HG02610 (cell line): ENCODE measurements at regions not wholly inside any gene's neighbourhood (a gene's known extent, or its start where the extent isn't known, plus 50 kb on each side); places are given as distances from the start of the nearest gene placed in this dataset.

Experiments
- ATAC-seq: cut with Tn5 transposase; IDR thresholded peaks from one replicate; pipeline ENCODE4 v1.9.1; 2021; ENCODE audit warnings: mild to moderate bottlenecking, moderate library complexity; ENCODE audit not compliant: unreplicated experiment

DNA sequence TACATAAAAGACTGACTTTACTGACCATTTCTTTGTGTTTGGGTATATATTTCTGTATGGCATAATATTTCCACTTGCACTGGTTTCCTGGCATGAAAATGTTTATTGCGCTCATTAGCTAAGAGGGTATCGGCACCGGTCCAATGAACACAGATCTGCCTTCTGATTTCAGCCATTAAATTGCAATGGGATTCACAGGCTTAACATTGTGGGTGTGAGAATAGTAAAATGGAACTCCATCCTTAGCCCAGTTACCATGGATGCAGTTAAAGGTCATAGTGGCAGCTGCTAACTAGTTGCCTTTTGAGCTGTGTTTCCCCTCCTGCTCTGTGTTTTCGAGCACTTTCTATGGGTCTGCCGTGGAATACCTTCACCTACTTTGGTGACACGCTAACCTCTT is 352.6 kb upstream of the POU3F3 start:
- ATAC-seq, result no peak

DNA sequence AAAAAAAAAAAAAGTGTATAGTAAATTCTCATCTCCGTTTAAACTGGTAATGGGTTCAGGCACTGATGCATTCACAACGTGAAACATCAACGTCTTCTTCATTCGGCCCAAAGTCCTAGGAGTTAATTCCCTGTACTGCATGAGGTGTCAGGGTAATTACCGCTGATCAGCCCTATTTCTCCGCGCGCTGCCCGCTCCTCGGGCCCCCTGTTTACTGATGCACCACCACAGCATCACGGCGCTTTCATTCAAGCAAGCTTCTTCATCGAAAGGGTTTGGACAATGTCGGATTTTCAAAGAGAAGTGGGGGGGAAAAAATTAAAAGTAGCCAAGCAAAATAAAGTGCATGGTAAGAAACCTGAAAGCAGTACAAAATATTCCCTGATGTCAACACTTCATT is 352.0 kb upstream of the POU3F3 start:
- no peak for ATAC-seq

DNA sequence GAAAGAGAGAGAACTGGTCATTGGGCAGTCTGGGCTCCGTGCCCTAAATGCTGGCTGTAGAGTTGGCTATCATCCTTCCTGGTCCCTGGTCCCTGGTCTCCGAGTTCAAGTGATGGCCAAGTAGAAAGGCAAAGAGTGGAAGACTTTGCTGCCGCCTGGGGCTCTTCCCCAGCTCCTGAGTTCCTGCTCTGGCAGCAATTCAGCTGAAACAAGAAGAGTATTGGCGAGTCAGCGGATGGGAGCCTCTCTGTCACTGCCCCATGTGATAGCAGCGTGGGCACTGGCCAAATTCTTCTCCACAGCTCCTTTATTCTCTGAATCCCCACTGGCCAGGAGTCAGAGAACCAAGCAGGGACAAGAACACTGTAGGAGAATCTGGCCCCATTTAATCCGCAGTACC is 351.0 kb upstream of the POU3F3 start:
- no peak for ATAC-seq

DNA sequence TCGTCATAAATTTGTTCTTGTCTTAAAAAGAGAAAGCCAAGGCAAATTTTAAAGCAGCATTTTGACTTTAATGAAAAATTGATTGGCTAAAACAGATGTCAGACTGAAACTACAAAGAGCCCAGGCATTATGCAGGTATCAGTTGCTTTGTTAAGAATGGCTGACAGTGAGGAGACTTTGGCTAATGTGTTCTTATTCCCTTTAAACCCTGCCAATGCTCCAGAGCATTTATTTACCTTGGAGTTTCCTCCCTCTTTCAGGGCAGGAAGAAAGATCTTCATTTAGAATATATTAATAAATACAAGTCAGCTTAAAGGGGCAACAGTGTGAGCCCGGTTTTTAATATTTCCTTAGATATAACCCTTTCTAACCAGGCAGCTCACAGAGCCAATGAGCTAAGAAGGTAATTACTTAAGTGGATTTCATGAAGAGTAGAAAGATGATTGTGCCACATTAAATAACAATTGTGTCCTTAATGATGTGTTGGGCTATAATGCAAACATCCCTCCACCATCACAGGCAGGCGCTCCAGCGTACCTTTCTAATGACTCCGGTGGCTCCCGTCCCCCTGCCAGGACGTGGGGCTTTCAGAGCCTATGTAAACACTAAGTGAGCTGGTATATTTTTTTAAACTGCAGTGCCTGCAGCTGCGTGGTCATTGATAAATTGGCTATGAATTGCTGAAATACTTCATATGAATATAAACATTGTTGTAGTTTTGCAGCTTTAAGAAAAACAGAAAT is 349.4 kb upstream of the POU3F3 start:
- ATAC-seq, result no peak

DNA sequence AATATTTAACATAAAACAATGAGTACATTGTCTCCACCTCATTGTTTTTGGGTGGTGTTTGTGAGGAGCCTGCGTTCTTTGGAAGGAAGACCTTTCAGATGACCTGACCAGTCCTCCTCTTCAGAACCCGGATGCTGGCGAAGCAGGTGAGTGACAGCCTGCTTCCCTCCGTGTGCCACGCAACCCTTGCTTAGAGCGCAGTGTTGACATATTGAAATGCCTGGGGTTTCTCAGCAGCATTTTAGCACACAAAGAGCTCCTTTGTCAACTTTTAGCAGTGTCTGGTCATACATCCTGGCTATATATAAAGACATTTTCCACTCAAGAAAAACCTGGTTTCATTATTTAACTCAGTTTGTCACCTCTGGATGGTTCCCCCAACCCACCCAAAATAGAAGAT is 335.7 kb upstream of the POU3F3 start:
- ATAC-seq, result no peak

DNA sequence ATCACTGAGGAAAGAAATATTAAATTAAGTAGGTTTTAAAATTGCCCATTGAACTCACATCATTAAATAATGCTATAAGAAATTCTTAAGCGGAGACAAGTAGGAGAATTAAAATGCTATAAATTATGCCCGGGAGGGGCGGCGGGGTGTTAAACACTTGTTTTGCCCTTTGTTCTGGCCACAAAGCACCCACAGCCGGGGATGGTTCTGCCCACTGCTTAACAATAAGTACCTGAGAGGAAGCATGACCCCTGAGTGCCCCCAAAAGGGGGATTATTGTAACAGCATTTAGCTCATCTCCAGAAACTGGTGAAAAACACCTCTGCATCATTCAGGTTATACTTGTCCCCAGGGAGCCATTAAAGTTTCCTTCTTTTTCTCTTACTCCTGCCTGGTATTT is 332.7 kb upstream of the POU3F3 start:
- no peak for ATAC-seq

DNA sequence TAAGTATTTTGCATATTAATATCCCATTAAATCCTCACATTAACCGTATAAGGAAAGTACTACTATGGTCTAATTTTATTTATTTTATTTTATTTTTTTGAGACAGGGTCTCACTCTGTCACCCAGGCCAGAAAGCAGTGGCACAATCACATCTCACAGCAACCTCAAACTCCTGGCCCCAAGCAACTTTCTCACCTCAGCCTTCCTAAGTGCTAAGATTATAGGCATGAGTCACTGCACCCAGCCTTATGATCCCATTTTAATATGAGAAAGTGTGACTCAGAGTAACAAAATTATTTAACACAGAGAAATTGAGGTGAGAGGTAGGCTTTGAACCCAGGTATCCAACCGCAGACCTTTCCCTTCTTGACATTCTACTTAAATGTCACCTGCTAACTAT is 330.0 kb upstream of the POU3F3 start:
- ATAC-seq, result no peak

DNA sequence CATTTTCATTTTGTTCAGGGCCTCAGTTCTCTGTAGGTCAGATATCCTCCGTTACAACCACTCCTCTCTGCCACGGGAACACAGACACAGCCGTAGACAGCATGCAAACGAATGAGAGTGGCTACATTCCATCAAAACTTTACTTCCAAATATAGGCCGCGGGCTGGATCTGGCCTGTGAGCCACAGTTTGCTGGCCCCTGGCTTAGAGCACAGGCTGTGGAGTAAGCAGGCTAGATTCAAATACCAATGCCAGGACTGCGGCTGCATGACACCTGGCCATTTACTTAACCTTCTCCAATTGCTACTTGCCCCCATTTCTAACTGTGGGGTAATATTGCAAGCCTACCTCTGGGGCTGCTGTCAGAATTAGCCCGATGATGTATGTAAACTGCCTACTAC is 325.8 kb upstream of the POU3F3 start:
- ATAC-seq, result no peak

DNA sequence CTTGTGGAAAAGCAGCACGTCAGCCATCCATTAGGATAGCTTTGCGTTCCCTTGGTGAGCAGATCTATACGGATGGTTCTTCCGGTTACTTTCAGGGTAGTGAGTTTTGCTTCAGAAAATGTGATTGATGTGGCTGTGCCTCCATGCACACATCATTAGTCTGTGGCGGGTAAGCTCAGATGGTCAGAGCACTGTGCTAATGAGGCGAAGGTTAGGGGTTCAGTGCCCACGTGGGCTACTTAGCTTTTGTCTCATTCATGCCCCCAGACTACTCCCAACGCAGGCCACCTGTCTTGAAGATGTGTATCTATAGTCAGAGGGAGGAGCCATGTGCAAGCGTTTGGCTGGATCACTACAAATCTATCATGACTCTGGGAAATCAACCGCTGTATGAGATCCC is 322.8 kb upstream of the POU3F3 start:
- no peak for ATAC-seq

DNA sequence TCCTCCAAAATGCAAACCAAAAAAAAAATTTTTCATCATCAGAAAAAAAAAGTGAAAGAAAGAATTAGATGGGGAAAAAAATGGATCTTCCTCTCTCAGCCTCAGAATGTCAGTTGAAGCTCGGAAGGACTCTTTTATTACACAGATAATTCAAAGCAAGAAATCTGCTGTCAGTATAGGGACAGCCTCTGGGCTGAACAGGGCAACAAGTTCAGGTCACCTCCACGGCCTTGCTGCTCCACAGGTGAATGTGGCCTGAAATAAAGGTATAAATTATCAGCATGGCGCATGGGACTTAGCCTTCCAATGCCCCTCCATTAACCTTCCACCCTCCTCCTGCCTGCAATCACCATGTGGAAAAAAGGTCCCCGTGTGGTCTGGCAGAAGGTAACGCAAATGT is 316.8 kb upstream of the POU3F3 start:
- ATAC-seq, result no peak

DNA sequence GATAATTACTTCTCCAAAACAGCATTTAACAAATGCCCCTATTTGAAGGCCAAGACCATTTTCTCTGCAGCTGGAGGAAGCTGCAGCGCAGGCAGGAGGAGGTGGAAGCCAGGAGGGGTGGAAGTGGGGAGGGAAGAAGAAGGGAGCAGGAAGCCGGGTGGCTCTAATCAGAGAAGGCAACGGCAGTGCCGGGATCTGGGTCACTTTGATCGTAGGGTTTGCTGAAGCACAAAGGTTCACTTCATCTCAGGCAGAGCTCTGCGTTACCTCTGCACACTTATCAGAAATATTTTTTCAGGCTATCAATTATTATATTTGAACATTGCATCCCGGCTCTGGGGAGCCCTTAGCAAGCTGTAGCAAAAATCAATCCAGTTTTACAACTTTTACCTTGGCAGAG is 315.8 kb upstream of the POU3F3 start:
- no peak for ATAC-seq

DNA sequence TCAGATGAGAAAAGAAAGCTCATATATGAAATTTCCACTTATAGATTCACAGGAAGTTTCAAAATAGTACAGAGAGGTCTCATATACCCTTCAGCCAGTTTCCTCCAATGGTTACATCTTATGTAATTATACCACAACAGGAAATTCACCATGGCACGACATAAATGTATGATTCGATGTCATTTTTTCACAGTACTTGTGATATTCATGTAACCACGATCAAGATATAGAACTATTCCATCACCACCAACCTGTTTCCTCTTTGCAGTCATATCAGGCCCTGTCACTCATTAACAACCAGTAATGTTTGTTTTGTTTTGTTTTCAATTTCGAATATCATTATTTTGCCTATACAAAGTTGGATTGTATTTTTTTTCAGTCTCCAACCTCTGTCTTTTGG is 314.3 kb upstream of the POU3F3 start:
- no peak for ATAC-seq

DNA sequence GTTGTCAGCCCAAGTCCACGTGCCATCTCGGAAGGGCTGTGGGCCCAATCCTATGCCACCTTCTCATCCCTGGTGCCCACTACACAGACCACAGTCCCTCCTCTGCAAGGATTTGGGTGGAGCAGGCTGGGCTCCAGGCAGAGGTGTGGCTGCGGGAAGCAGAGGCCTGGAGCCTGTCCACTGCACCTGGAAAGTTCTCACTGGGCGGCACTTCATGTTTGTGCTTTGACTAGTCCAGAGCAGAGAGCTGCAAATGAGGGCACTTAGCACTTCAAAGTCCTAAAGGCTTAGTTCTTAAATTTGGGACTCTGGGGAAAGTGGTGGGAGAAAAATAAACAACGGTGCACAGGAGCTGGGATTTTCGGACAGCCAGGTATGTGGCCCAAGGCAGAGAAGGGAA is 308.9 kb upstream of the POU3F3 start:
- ATAC-seq, result no peak

DNA sequence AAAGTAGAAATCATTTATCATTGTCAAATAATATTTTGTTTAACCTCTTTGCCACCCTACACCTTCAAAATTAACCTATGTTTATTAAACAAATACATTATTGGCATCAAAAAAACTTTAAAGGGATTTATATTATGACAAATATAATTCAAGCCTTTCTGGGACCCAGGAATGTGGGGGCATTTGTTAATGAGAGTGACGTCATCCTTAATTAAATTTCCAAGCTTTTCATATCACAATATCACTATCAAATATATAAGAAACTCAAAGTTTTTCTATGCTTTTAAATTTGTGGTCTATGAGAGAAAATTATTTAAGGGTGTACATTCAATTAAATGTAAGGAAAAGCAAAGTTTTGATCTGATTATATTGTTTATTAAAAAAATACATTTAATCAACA is 307.4 kb upstream of the POU3F3 start:
- ATAC-seq, result no peak

DNA sequence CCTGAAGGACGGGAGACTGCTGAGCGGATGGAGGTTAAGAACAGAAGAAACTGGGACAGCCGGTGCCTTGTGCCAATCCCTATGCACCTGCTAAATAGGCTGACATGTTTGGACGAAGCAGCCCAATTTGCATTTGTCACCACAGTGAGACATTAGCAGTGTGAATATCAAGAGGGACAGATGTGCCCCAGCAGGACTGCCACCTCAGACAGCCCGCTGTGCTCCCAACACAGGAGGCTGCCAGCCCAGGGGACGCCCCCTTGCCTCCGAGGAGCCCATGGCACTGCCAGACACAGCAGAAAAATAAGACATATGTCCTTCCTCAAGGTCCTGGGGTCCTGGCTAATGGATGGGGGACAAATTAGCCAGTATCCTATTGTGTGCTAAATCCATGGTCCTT is 306.7 kb upstream of the POU3F3 start:
- ATAC-seq, result no peak

DNA sequence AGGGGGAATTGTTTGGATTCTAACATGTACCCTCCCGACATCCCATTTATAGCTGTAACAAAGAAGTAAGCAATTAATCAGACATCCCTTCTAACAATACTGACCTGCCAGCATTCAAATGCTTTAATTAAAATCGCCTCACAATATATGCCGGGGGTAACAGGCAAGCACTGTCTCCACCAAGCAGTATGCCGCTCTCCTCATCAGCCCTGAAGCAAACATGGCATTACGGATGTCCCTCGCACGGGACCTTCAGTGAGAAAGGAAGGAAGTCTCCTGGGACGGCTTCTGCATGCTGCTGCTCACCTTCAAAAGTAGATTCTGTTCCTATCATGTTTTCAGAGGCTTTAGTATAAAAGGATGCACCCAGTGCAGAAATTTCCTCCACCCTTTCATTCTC is 292.7 kb upstream of the POU3F3 start:
- ATAC-seq, result no peak

DNA sequence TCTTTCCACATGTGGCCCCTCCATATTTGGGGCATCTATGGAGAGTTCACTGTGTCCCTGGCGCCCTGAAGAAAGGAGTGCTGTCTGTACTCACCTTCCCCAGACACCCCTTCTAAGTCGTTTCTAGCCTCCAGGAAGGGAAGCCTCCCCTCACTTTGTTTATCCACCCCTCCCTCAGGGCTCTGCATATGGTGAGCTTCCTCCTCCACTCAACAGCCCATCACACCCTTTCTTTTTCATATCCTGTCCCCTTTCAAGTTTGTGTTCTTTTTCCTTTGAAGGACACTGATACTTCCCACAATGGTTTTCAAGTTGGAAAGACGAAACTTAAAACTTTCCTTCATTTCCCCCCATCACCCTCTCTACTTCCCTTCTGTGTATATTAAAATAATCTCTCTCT is 291.4 kb upstream of the POU3F3 start:
- ATAC-seq, result no peak

DNA sequence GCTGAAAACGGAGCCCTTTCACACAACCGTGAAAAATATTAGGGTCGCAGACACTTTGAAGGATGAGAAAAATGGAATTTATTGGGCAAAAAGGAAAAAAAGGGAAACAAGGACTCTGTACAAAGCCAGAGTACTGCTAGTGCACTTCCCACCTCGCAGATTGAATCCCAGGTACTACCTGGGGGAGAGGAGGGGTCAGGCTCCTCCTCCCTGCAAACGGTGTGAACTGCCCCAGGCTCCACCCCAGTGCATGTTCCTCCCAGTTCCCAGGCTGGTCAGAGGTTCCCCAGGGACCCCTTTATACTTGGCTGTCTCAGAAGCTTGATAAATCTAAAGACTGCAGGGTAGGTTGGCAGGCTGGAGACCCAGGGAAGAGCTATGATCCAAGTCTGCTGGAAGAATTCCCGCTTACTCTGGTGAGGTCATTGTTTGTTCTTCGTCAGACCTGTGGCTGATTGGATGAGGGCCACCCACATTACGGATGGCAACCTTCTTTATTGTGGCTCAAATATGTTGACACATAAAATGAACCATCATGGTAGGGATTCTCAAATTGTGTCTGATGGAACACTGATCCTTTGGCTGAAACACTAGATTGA is 290.4 kb upstream of the POU3F3 start:
- no peak for ATAC-seq

DNA sequence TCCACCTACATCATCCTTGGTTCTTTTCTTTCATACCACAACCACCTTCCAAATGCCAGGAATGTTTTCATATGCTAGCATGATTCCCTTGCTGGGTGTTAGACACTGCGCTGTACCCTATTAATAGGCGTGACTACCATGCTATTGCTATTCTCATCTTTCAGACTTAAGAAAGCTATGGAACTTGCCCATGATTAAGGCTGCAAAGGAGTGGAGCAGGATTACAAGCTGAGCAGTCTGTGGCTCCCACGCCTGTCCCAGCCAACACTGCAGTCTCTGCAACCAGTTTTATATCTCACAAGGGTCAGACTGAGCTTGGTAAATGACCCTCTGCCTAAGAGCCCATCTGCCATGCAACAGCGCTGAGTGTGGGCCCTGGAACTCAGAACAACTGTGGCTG is 285.7 kb upstream of the POU3F3 start:
- ATAC-seq, result no peak

DNA sequence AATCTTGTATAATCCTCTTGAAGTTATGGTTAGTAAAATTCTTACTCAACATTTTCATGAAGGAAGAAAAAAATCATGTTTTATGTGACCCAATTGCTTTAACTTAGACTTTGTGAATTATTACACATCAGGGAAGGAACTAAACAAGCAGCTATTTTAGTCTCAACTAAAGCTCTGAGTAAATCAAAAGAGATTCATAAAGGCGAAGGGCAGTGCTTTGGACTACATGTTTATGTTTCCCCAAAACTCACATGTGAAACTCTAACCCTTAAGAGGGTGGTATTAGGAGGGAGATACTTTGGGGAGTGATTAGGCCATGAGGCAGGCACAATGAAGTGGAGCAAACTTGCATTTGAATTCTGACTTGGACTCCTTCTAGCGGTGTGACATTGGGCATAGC is 283.7 kb upstream of the POU3F3 start:
- ATAC-seq, result no peak

DNA sequence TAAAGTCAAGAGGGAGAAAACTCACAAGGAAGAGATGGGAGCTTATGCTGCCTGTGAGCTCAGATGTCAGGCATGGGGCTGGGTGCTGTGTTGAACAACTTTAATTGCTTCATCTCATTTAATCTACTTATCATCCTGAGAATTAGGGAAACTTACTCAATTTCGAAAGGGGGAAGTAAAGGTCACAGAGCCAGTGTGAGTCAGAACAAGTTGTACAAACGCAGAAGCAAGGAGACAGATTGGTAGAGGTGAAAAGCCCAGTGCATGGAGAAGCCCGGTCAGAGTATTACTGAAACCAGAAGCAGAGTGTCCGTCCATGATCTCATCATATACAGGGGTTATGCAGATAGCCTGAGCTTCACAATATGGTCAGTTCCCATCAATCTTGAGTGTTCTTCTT is 281.1 kb upstream of the POU3F3 start:
- ATAC-seq, result no peak

DNA sequence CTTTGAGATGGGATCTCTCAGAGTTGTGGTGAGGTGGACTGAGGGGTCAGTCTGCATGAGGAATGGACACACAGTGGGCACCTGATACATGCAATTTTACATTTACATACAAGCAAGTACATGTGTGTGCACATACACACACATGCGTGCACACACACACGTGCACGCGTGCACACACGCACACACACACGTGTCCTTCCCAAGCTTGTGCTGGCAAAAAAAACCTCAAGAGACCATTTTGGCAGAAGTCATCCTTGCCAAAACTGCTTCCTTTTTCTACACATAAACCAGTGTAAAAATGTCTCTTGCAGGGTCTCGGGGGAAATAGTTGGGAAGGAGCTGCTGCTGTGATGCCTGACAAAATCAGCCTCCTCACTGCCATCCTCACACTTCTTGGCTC is 279.5 kb upstream of the POU3F3 start:
- no peak for ATAC-seq

DNA sequence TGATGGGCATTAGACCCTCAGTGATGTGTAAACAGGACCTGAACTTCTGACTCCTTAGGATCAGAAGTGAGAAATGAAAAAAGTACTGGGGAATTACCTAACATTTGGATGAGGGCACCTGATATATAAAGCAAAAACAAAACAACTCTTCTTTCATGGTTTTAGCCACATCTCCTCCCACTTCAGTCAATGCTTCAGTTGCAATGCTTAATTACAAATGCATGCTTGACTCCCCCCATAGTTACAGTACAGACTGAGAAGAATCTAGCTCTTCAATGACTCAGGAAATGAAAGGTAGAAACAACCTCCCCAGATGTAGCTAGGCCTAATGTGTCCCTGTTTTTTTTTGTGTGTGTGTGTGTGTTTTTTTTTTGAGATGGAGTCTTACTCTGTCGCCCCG is 276.8 kb upstream of the POU3F3 start:
- ATAC-seq, result peak; percentile 77
